ENCODE measurements at regions not wholly inside any gene's neighbourhood (a gene's known extent, or its start where the extent isn't known, plus 50 kb on each side); places are given as distances from the start of the nearest gene placed in this dataset.
"Not testable (repeated sequence)": the region's sequence is repeated elsewhere in the genome, so short reads cannot be mapped to it uniquely, and the experiment has no call there.

GRCh38 chr9:94188246-94188645 is 70.9 kb upstream of the ZNF169 start:
- TF ChIP-seq POLR2A (IDR thresholded peaks at IDR 0.05), result no peak
- no peak for TF ChIP-seq EP300 (IDR thresholded peaks at IDR 0.05)
- no peak for TF ChIP-seq POLR2AphosphoS5 (IDR thresholded peaks at IDR 0.05)
- no peak for TF ChIP-seq CTCF (IDR thresholded peaks at IDR 0.05)
- H3K4me1 ChIP-seq, result peaks cover 0 to 5% (median 0%) of the 10 kb centered on the region in 3 donors
- no peak overlapping the region for H3K4me3 ChIP-seq
- ATAC-seq, result no peak
- H3K36me3 ChIP-seq, result peaks cover 0 to 31% of the 10 kb centered on the region in 2 donors
- peaks cover 0 to 14% (median 0%) of the 10 kb centered on the region in 3 donors for H3K9me3 ChIP-seq
- H3K27ac ChIP-seq, result no peak overlapping the region
- H3K27me3 ChIP-seq, result no peaks in the 10 kb centered on the region

GRCh38 chr9:94191706-94192105 is 67.4 kb upstream of the ZNF169 start:
- H3K36me3 ChIP-seq, result peaks cover 0 to 12% of the 10 kb centered on the region in 2 donors
- H3K27me3 ChIP-seq, H3K4me3 ChIP-seq, ATAC-seq, H3K27ac ChIP-seq, H3K4me1 ChIP-seq: not testable (repeated sequence)
- WGBS, 2 donors (ENCODE audit: low coverage in 1 of 2), result 100% methylated on average over 1 of the region's 6 CpGs
- peaks cover 0 to 34% (median 0%) of the 10 kb centered on the region in 3 donors for H3K9me3 ChIP-seq

GRCh38 chr9:94198414-94198813 is 60.7 kb upstream of the ZNF169 start:
- peaks cover 0 to 23% (median 0%) of the 10 kb centered on the region in 3 donors for H3K9me3 ChIP-seq
- H3K27ac ChIP-seq, result no peak overlapping the region
- no peaks in the 10 kb centered on the region for H3K27me3 ChIP-seq
- peaks cover 0 to 34% of the 10 kb centered on the region in 2 donors for H3K36me3 ChIP-seq
- WGBS, 2 donors (ENCODE audit: low coverage in 1 of 2), result 100% methylated on average over 1 to 2 of the region's 3 CpGs
- TF ChIP-seq EP300 (IDR thresholded peaks at IDR 0.05), result no peak
- TF ChIP-seq POLR2AphosphoS5 (IDR thresholded peaks at IDR 0.05), result no peak
- no peak for TF ChIP-seq POLR2A (IDR thresholded peaks at IDR 0.05)
- TF ChIP-seq CTCF (IDR thresholded peaks at IDR 0.05), result no peak
- no peak for ATAC-seq
- H3K4me3 ChIP-seq, result no peak overlapping the region
- no peaks in the 10 kb centered on the region for H3K4me1 ChIP-seq

- H3K27me3 ChIP-seq, result no peaks in the 10 kb centered on the region
- TF ChIP-seq POLR2A (IDR thresholded peaks at IDR 0.05) (no peak), EP300 (IDR thresholded peaks at IDR 0.05) (no peak), CTCF (IDR thresholded peaks at IDR 0.05) (no peak), POLR2AphosphoS5 (IDR thresholded peaks at IDR 0.05) (no peak)
- ATAC-seq, result no peak
- H3K4me3 ChIP-seq, result no peak overlapping the region
- H3K9me3 ChIP-seq, result peaks cover 0 to 20% (median 0%) of the 10 kb centered on the region in 3 donors
- no peak overlapping the region for H3K27ac ChIP-seq
- H3K4me1 ChIP-seq, result no peaks in the 10 kb centered on the region
- H3K36me3 ChIP-seq, result peaks cover 0 to 32% of the 10 kb centered on the region in 2 donors
Observed at GRCh38 chr9:94199776-94200175, 59.3 kb upstream of the ZNF169 start.

- Histone ChIP-seq H3K4me3 (no peak overlapping the region), H3K27ac (no peak overlapping the region), H3K4me1 (no peaks in the 10 kb centered on the region), H3K27me3 (no peaks in the 10 kb centered on the region), H3K36me3 (peaks cover 0 to 8% of the 10 kb centered on the region in 2 donors), H3K9me3 (no peaks in the 10 kb centered on the region)
- no peak for TF ChIP-seq POLR2A (IDR thresholded peaks at IDR 0.05)
- no peak for TF ChIP-seq CTCF (IDR thresholded peaks at IDR 0.05)
- no peak for TF ChIP-seq POLR2AphosphoS5 (IDR thresholded peaks at IDR 0.05)
- no peak for TF ChIP-seq EP300 (IDR thresholded peaks at IDR 0.05)
- no peak for ATAC-seq
- WGBS, 2 donors (ENCODE audit: low coverage in 1 of 2), result 62 to 67% methylated on average over 4 of the region's 4 CpGs
Observed at GRCh38 chr9:94204174-94204573, 54.9 kb upstream of the ZNF169 start.

- no peaks in the 10 kb centered on the region for H3K36me3 ChIP-seq
- whole genome bisulfite sequencing, 2 donors (ENCODE audit: low coverage in 1 of 2), result 64 to 83% methylated on average over 1 of the region's 1 CpG
Observed at GRCh38 chr9:94207781-94208180, 51.3 kb upstream of the ZNF169 start.

More at GRCh38 chr9:94207781-94208180, 51.3 kb upstream of the ZNF169 start:
- no peak for ATAC-seq
- Histone ChIP-seq H3K4me3 (no peak overlapping the region), H3K9me3 (no peaks in the 10 kb centered on the region), H3K4me1 (no peaks in the 10 kb centered on the region), H3K27me3 (no peaks in the 10 kb centered on the region), H3K27ac (no peak overlapping the region)
- TF ChIP-seq CTCF (IDR thresholded peaks at IDR 0.05) (no peak), POLR2AphosphoS5 (IDR thresholded peaks at IDR 0.05) (no peak), POLR2A (IDR thresholded peaks at IDR 0.05) (no peak), EP300 (IDR thresholded peaks at IDR 0.05) (no peak)
